ENCODE measurements at regions not wholly inside any gene's neighbourhood (a gene's known extent, or its start where the extent isn't known, plus 50 kb on each side); places are given as distances from the start of the nearest gene placed in this dataset.

- no peak for DNase-seq (ENCODE audit: low read depth in 1 of 2, low spot score in 1 of 2)
Observed at GRCh38 chr19:30718707-30719106, 346.5 kb downstream of the ZNF536 start.

- DNase-seq (ENCODE audit: low read depth in 1 of 2, low spot score in 1 of 2) = no peak
Observed at GRCh38 chr19:30718014-30718413, 345.8 kb downstream of the ZNF536 start.

- DNase-seq (ENCODE audit: low read depth in 1 of 2, low spot score in 1 of 2) = no peak
Observed at GRCh38 chr19:30717381-30717780, 345.2 kb downstream of the ZNF536 start.

- no peak for DNase-seq (ENCODE audit: low read depth in 1 of 2, low spot score in 1 of 2)
Observed at GRCh38 chr19:30712431-30713337, 340.5 kb downstream of the ZNF536 start.

- DNase-seq (ENCODE audit: low read depth in 1 of 2, low spot score in 1 of 2) = no peak
Observed at GRCh38 chr19:30711826-30712225, 339.6 kb downstream of the ZNF536 start.

GRCh38 chr19:30711296-30711695 is 339.1 kb downstream of the ZNF536 start:
- DNase-seq (ENCODE audit: low read depth in 1 of 2, low spot score in 1 of 2) = no peak

- DNase-seq (ENCODE audit: low read depth in 1 of 2, low spot score in 1 of 2) = no peak
Observed at GRCh38 chr19:30710721-30711120, 338.5 kb downstream of the ZNF536 start.

- DNase-seq (ENCODE audit: low read depth in 1 of 2, low spot score in 1 of 2) = no peak
Observed at GRCh38 chr19:30708416-30709178, 336.4 kb downstream of the ZNF536 start.

- no peak for DNase-seq (ENCODE audit: low read depth in 1 of 2, low spot score in 1 of 2)
Observed at GRCh38 chr19:30704771-30705330, 332.7 kb downstream of the ZNF536 start.

- DNase-seq (ENCODE audit: low read depth in 1 of 2, low spot score in 1 of 2) = no peak
Observed at GRCh38 chr19:30703645-30704044, 331.5 kb downstream of the ZNF536 start.

- DNase-seq (ENCODE audit: low read depth in 1 of 2, low spot score in 1 of 2) = no peak
Observed at GRCh38 chr19:30701178-30701577, 329.0 kb downstream of the ZNF536 start.

GRCh38 chr19:30699871-30700280 is 327.7 kb downstream of the ZNF536 start:
- no peak for DNase-seq (ENCODE audit: low read depth in 1 of 2, low spot score in 1 of 2)

GRCh38 chr19:30696514-30696913 is 324.3 kb downstream of the ZNF536 start:
- no peak for DNase-seq (ENCODE audit: low read depth in 1 of 2, low spot score in 1 of 2)

- DNase-seq (ENCODE audit: low read depth in 1 of 2, low spot score in 1 of 2) = no peak
Observed at GRCh38 chr19:30695171-30695875, 323.1 kb downstream of the ZNF536 start.

GRCh38 chr19:30694156-30694755 is 322.1 kb downstream of the ZNF536 start:
- no peak for DNase-seq (ENCODE audit: low read depth in 1 of 2, low spot score in 1 of 2)

GRCh38 chr19:30692879-30693503 is 320.8 kb downstream of the ZNF536 start:
- DNase-seq (ENCODE audit: low read depth in 1 of 2, low spot score in 1 of 2) = no peak

- DNase-seq (ENCODE audit: low read depth in 1 of 2, low spot score in 1 of 2) = no peak
Observed at GRCh38 chr19:30692181-30692811, 320.1 kb downstream of the ZNF536 start.

GRCh38 chr19:30691819-30692166 is 319.6 kb downstream of the ZNF536 start:
- no peak for DNase-seq (ENCODE audit: low read depth in 1 of 2, low spot score in 1 of 2)

- no peak for DNase-seq (ENCODE audit: low read depth in 1 of 2, low spot score in 1 of 2)
Observed at GRCh38 chr19:30690935-30691818, 319.0 kb downstream of the ZNF536 start.

Data from activated CD4-positive, alpha-beta T cell treated with anti-CD3 and anti-CD28 coated beads, Interleukin-2, amount 50 U/mL, for 24 hours (primary cell).